HEK293 (cell line): ENCODE measurements at regions not wholly inside any gene's neighbourhood (a gene's known extent, or its start where the extent isn't known, plus 50 kb on each side); places are given as distances from the start of the nearest gene placed in this dataset.

Source experiments
- FEZF1 ChIP-seq: fragments of 450-650 bp; formaldehyde crosslinking; IDR thresholded peaks from 2 replicates; pipeline ENCODE4 v1.5.1; 2016; ENCODE audit warnings: missing biosample characterization, missing genetic modification characterization
- YY1 ChIP-seq: fragments of 450-650 bp; formaldehyde crosslinking; IDR thresholded peaks from 2 replicates; pipeline ENCODE4 v1.5.1; 2018; ENCODE audit warnings: missing biosample characterization, missing genetic modification characterization
- ZNF19 ChIP-seq: fragments of 450-650 bp; formaldehyde crosslinking; IDR thresholded peaks from 2 replicates; pipeline ENCODE4; 2016; ENCODE audit warnings: missing biosample characterization, missing genetic modification characterization, low read depth
- ZNF510 ChIP-seq: fragments of 450-650 bp; formaldehyde crosslinking; IDR thresholded peaks from 2 replicates; pipeline ENCODE4 v1.5.1; 2018; ENCODE audit warnings: mild to moderate bottlenecking, missing genetic modification characterization, missing biosample characterization; ENCODE audit not compliant: insufficient replicate concordance
- ZNF707 ChIP-seq: fragments of 450-650 bp; formaldehyde crosslinking; IDR thresholded peaks from 2 replicates; pipeline ENCODE4 v1.5.1; 2016; ENCODE audit warnings: missing biosample characterization, missing genetic modification characterization
- ZXDB ChIP-seq: fragments of 450-650 bp; formaldehyde crosslinking; IDR thresholded peaks from 2 replicates; pipeline ENCODE4 v1.5.1; 2016; ENCODE audit warnings: missing biosample characterization, missing genetic modification characterization
- TF ChIP-seq, protein P1 (sequence below): fragments of 450-650 bp; formaldehyde crosslinking; IDR thresholded peaks from 2 replicates; pipeline ENCODE4 v1.5.1; 2016; ENCODE audit warnings: missing biosample characterization, missing genetic modification characterization
- TF ChIP-seq, protein P2 (sequence below): IDR thresholded peaks from 2 replicates; pipeline ENCODE4 v1.6.1; 2011; ENCODE audit warnings: mild to moderate bottlenecking, low read depth, low read length, borderline replicate concordance
- TF ChIP-seq, protein P3 (sequence below): fragments of 450-650 bp; formaldehyde crosslinking; conservative IDR thresholded peaks from 2 replicates; pipeline ENCODE4 v1.5.1; 2016; ENCODE audit warnings: low read depth, missing biosample characterization, missing genetic modification characterization
- TF ChIP-seq, protein P4 (sequence below): fragments of 450-650 bp; formaldehyde crosslinking; IDR thresholded peaks from 2 replicates; pipeline ENCODE4 v1.5.1; 2016; ENCODE audit warnings: missing biosample characterization, missing genetic modification characterization
- TF ChIP-seq, protein P5 (sequence below): fragments of 450-650 bp; formaldehyde crosslinking; IDR thresholded peaks from 2 replicates; pipeline ENCODE4 v1.5.1; 2017; ENCODE audit warnings: missing biosample characterization, missing genetic modification characterization
- TF ChIP-seq, protein P6 (sequence below): fragments of 450-650 bp; formaldehyde crosslinking; conservative IDR thresholded peaks from 2 replicates; pipeline ENCODE4 v1.5.1; 2016; ENCODE audit warnings: low read depth, missing biosample characterization, missing genetic modification characterization
- TF ChIP-seq, protein P7 (sequence below): fragments of 450-650 bp; formaldehyde crosslinking; IDR thresholded peaks from 2 replicates; pipeline ENCODE4 v1.5.1; 2017; ENCODE audit warnings: missing biosample characterization, missing genetic modification characterization

DNA sequence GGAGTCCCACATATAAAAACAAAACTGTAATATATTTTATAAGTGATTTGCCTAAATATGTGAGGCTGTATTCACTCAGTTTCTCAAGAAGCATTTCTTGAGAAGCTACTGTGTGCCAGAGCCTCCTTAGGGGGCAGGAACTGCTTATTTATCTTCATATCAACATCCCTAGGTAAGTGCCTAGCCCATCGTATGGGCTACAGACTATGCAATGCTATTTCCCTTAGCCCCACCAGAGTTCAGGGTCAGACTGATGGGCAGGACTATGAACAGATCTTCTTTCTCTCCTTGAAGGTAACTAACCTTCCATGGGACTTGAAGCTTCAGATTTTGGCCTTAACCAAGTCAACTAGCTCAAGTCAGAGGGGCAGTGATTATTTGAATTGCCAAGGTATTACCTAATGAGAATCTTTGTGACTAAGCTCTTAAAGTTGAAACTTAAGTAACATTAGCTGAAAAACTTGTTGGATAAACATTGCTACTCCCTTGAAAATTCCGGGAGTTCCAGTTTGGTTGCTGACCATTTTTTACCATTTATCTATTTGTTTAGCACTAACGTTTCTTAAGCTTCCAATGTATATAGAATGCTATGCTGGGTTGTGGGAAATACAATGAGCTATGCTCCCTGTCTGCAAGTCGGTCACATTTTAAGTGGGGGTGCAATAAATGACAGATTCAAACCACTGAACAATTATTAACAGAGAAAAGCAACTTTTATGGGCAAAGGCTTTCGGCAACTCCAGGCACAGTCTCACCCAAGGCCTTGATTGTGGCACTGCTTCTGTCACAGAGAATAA, 85.2 kb downstream of the GPR88 start:
- TF ChIP-seq, protein P1, sequence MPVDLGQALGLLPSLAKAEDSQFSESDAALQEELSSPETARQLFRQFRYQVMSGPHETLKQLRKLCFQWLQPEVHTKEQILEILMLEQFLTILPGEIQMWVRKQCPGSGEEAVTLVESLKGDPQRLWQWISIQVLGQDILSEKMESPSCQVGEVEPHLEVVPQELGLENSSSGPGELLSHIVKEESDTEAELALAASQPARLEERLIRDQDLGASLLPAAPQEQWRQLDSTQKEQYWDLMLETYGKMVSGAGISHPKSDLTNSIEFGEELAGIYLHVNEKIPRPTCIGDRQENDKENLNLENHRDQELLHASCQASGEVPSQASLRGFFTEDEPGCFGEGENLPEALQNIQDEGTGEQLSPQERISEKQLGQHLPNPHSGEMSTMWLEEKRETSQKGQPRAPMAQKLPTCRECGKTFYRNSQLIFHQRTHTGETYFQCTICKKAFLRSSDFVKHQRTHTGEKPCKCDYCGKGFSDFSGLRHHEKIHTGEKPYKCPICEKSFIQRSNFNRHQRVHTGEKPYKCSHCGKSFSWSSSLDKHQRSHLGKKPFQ = no peak
- TF ChIP-seq, protein P2, sequence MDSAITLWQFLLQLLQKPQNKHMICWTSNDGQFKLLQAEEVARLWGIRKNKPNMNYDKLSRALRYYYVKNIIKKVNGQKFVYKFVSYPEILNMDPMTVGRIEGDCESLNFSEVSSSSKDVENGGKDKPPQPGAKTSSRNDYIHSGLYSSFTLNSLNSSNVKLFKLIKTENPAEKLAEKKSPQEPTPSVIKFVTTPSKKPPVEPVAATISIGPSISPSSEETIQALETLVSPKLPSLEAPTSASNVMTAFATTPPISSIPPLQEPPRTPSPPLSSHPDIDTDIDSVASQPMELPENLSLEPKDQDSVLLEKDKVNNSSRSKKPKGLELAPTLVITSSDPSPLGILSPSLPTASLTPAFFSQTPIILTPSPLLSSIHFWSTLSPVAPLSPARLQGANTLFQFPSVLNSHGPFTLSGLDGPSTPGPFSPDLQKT = no peak
- TF ChIP-seq, protein P3, sequence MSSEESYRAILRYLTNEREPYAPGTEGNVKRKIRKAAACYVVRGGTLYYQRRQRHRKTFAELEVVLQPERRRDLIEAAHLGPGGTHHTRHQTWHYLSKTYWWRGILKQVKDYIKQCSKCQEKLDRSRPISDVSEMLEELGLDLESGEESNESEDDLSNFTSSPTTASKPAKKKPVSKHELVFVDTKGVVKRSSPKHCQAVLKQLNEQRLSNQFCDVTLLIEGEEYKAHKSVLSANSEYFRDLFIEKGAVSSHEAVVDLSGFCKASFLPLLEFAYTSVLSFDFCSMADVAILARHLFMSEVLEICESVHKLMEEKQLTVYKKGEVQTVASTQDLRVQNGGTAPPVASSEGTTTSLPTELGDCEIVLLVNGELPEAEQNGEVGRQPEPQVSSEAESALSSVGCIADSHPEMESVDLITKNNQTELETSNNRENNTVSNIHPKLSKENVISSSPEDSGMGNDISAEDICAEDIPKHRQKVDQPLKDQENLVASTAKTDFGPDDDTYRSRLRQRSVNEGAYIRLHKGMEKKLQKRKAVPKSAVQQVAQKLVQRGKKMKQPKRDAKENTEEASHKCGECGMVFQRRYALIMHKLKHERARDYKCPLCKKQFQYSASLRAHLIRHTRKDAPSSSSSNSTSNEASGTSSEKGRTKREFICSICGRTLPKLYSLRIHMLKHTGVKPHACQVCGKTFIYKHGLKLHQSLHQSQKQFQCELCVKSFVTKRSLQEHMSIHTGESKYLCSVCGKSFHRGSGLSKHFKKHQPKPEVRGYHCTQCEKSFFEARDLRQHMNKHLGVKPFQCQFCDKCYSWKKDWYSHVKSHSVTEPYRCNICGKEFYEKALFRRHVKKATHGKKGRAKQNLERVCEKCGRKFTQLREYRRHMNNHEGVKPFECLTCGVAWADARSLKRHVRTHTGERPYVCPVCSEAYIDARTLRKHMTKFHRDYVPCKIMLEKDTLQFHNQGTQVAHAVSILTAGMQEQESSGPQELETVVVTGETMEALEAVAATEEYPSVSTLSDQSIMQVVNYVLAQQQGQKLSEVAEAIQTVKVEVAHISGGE = no peak
- no peak for TF ChIP-seq ZNF707 (tag by site-specific recombination)
- no peak for TF ChIP-seq ZXDB (tag by site-specific recombination)
- TF ChIP-seq, protein P4, sequence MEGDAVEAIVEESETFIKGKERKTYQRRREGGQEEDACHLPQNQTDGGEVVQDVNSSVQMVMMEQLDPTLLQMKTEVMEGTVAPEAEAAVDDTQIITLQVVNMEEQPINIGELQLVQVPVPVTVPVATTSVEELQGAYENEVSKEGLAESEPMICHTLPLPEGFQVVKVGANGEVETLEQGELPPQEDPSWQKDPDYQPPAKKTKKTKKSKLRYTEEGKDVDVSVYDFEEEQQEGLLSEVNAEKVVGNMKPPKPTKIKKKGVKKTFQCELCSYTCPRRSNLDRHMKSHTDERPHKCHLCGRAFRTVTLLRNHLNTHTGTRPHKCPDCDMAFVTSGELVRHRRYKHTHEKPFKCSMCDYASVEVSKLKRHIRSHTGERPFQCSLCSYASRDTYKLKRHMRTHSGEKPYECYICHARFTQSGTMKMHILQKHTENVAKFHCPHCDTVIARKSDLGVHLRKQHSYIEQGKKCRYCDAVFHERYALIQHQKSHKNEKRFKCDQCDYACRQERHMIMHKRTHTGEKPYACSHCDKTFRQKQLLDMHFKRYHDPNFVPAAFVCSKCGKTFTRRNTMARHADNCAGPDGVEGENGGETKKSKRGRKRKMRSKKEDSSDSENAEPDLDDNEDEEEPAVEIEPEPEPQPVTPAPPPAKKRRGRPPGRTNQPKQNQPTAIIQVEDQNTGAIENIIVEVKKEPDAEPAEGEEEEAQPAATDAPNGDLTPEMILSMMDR (tag by site-specific recombination) = no peak
- no peak for TF ChIP-seq ZNF510 (tag by site-specific recombination)
- TF ChIP-seq ZNF19 (tag by site-specific recombination) = no peak
- TF ChIP-seq, protein P5, sequence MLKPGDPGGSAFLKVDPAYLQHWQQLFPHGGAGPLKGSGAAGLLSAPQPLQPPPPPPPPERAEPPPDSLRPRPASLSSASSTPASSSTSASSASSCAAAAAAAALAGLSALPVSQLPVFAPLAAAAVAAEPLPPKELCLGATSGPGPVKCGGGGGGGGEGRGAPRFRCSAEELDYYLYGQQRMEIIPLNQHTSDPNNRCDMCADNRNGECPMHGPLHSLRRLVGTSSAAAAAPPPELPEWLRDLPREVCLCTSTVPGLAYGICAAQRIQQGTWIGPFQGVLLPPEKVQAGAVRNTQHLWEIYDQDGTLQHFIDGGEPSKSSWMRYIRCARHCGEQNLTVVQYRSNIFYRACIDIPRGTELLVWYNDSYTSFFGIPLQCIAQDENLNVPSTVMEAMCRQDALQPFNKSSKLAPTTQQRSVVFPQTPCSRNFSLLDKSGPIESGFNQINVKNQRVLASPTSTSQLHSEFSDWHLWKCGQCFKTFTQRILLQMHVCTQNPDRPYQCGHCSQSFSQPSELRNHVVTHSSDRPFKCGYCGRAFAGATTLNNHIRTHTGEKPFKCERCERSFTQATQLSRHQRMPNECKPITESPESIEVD (tag by site-specific recombination) = no peak
- TF ChIP-seq FEZF1 (tag by site-specific recombination) = no peak
- TF ChIP-seq, protein P6, sequence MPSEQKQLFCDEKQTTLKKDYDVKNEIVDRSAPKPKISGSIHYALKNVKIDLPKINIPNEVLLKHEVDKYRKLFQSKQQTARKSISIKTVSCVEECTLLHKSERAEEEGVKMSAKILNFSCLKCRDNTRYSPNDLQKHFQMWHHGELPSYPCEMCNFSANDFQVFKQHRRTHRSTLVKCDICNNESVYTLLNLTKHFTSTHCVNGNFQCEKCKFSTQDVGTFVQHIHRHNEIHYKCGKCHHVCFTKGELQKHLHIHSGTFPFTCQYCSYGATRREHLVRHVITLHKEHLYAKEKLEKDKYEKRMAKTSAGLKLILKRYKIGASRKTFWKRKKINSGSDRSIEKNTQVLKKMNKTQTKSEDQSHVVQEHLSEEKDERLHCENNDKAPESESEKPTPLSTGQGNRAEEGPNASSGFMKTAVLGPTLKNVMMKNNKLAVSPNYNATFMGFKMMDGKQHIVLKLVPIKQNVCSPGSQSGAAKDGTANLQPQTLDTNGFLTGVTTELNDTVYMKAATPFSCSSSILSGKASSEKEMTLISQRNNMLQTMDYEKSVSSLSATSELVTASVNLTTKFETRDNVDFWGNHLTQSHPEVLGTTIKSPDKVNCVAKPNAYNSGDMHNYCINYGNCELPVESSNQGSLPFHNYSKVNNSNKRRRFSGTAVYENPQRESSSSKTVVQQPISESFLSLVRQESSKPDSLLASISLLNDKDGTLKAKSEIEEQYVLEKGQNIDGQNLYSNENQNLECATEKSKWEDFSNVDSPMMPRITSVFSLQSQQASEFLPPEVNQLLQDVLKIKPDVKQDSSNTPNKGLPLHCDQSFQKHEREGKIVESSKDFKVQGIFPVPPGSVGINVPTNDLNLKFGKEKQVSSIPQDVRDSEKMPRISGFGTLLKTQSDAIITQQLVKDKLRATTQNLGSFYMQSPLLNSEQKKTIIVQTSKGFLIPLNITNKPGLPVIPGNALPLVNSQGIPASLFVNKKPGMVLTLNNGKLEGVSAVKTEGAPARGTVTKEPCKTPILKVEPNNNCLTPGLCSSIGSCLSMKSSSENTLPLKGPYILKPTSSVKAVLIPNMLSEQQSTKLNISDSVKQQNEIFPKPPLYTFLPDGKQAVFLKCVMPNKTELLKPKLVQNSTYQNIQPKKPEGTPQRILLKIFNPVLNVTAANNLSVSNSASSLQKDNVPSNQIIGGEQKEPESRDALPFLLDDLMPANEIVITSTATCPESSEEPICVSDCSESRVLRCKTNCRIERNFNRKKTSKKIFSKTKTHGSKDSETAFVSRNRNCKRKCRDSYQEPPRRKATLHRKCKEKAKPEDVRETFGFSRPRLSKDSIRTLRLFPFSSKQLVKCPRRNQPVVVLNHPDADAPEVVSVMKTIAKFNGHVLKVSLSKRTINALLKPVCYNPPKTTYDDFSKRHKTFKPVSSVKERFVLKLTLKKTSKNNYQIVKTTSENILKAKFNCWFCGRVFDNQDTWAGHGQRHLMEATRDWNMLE = no peak
- TF ChIP-seq, protein P7, sequence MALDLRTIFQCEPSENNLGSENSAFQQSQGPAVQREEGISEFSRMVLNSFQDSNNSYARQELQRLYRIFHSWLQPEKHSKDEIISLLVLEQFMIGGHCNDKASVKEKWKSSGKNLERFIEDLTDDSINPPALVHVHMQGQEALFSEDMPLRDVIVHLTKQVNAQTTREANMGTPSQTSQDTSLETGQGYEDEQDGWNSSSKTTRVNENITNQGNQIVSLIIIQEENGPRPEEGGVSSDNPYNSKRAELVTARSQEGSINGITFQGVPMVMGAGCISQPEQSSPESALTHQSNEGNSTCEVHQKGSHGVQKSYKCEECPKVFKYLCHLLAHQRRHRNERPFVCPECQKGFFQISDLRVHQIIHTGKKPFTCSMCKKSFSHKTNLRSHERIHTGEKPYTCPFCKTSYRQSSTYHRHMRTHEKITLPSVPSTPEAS (tag by site-specific recombination) = no peak
- TF ChIP-seq YY1 (tag by site-specific recombination) = no peak
